ENCODE measurements at regions not wholly inside any gene's neighbourhood (a gene's known extent, or its start where the extent isn't known, plus 50 kb on each side); places are given as distances from the start of the nearest gene placed in this dataset.
"Not testable (repeated sequence)": the region's sequence is repeated elsewhere in the genome, so short reads cannot be mapped to it uniquely, and the experiment has no call there.

- no peaks in the 10 kb centered on the region for H3K36me3 Mint-ChIP-seq
- H3K4me3 Mint-ChIP-seq: no peak overlapping the region
- DNase-seq: no peak
- H3K9me3 Mint-ChIP-seq: no peaks in the 10 kb centered on the region
- no peaks in the 10 kb centered on the region for H3K4me1 Mint-ChIP-seq
- H3K27me3 Mint-ChIP-seq: no peaks in the 10 kb centered on the region
- no peak overlapping the region for H3K27ac Mint-ChIP-seq
Measured at GRCh38 chr7:41446606-41447449, 256.1 kb downstream of the INHBA start.

GRCh38 chr7:41445946-41446345 is 256.9 kb downstream of the INHBA start:
- Mint-ChIP-seq H3K27me3 (no peaks in the 10 kb centered on the region), H3K9me3 (no peaks in the 10 kb centered on the region), H3K4me1 (no peaks in the 10 kb centered on the region), H3K27ac (no peak overlapping the region), H3K4me3 (no peak overlapping the region), H3K36me3 (no peaks in the 10 kb centered on the region)
- DNase-seq: no peak

GRCh38 chr7:41445432-41445831 is 257.5 kb downstream of the INHBA start:
- Mint-ChIP-seq H3K4me3 (no peak overlapping the region), H3K27me3 (no peaks in the 10 kb centered on the region), H3K36me3 (no peaks in the 10 kb centered on the region), H3K27ac (no peak overlapping the region), H3K4me1 (no peaks in the 10 kb centered on the region), H3K9me3 (no peaks in the 10 kb centered on the region)
- no peak for DNase-seq

GRCh38 chr7:41439515-41439879 is 263.4 kb downstream of the INHBA start:
- H3K4me1 Mint-ChIP-seq: no peaks in the 10 kb centered on the region
- H3K36me3 Mint-ChIP-seq: no peaks in the 10 kb centered on the region
- H3K4me3 Mint-ChIP-seq: no peak overlapping the region
- H3K27me3 Mint-ChIP-seq: no peaks in the 10 kb centered on the region
- peaks cover 5% of the 10 kb centered on the region for H3K9me3 Mint-ChIP-seq
- no peak overlapping the region for H3K27ac Mint-ChIP-seq
- DNase-seq: no peak

GRCh38 chr7:41438705-41439514 is 264.0 kb downstream of the INHBA start:
- H3K36me3 Mint-ChIP-seq: no peaks in the 10 kb centered on the region
- no peak for DNase-seq
- no peak overlapping the region for H3K27ac Mint-ChIP-seq
- H3K4me3 Mint-ChIP-seq: no peak overlapping the region
- H3K4me1 Mint-ChIP-seq: no peaks in the 10 kb centered on the region
- peaks cover 8% of the 10 kb centered on the region for H3K9me3 Mint-ChIP-seq
- H3K27me3 Mint-ChIP-seq: no peaks in the 10 kb centered on the region

- Mint-ChIP-seq H3K4me1 (no peaks in the 10 kb centered on the region), H3K9me3 (peaks cover 8% of the 10 kb centered on the region), H3K36me3 (no peaks in the 10 kb centered on the region), H3K27ac (no peak overlapping the region), H3K27me3 (no peaks in the 10 kb centered on the region), H3K4me3 (no peak overlapping the region)
- no peak for DNase-seq
Measured at GRCh38 chr7:41437257-41438196, 265.4 kb downstream of the INHBA start.

GRCh38 chr7:41436139-41436538 is 266.8 kb downstream of the INHBA start:
- no peak for DNase-seq
- H3K27ac Mint-ChIP-seq: no peak overlapping the region
- H3K36me3 Mint-ChIP-seq: no peaks in the 10 kb centered on the region
- no peaks in the 10 kb centered on the region for H3K4me1 Mint-ChIP-seq
- H3K4me3 Mint-ChIP-seq: no peak overlapping the region
- no peaks in the 10 kb centered on the region for H3K27me3 Mint-ChIP-seq
- H3K9me3 Mint-ChIP-seq: peaks cover 8% of the 10 kb centered on the region

- not testable (repeated sequence) for H3K36me3 Mint-ChIP-seq, H3K4me3 Mint-ChIP-seq, H3K27me3 Mint-ChIP-seq, H3K4me1 Mint-ChIP-seq, H3K27ac Mint-ChIP-seq, DNase-seq
- H3K9me3 Mint-ChIP-seq: peaks cover 13% of the 10 kb centered on the region
Measured at GRCh38 chr7:41435020-41435419, 267.9 kb downstream of the INHBA start.

GRCh38 chr7:41431671-41432070 is 271.2 kb downstream of the INHBA start:
- Mint-ChIP-seq H3K4me3 (no peak overlapping the region), H3K36me3 (no peaks in the 10 kb centered on the region), H3K9me3 (peaks cover 13% of the 10 kb centered on the region), H3K27me3 (no peaks in the 10 kb centered on the region), H3K4me1 (no peaks in the 10 kb centered on the region), H3K27ac (no peak overlapping the region)
- DNase-seq: no peak

- peaks cover 4% of the 10 kb centered on the region for H3K9me3 Mint-ChIP-seq
- H3K4me1 Mint-ChIP-seq: no peaks in the 10 kb centered on the region
- no peak overlapping the region for H3K4me3 Mint-ChIP-seq
- no peak overlapping the region for H3K27ac Mint-ChIP-seq
- no peak for DNase-seq
- no peaks in the 10 kb centered on the region for H3K36me3 Mint-ChIP-seq
- no peaks in the 10 kb centered on the region for H3K27me3 Mint-ChIP-seq
Measured at GRCh38 chr7:41428381-41428780, 274.5 kb downstream of the INHBA start.

GRCh38 chr7:41425926-41426325 is 277.0 kb downstream of the INHBA start:
- H3K4me3 Mint-ChIP-seq: no peak overlapping the region
- no peak overlapping the region for H3K27ac Mint-ChIP-seq
- H3K9me3 Mint-ChIP-seq: peaks cover 4% of the 10 kb centered on the region

GRCh38 chr7:41421056-41421455 is 281.8 kb downstream of the INHBA start:
- Mint-ChIP-seq H3K9me3 (no peaks in the 10 kb centered on the region), H3K27ac (no peak overlapping the region), H3K4me1 (no peaks in the 10 kb centered on the region), H3K4me3 (no peak overlapping the region), H3K27me3 (no peaks in the 10 kb centered on the region), H3K36me3 (no peaks in the 10 kb centered on the region)
- DNase-seq: no peak

More at GRCh38 chr7:41425926-41426325, 277.0 kb downstream of the INHBA start:
- Mint-ChIP-seq H3K27me3 (no peaks in the 10 kb centered on the region), H3K36me3 (no peaks in the 10 kb centered on the region), H3K4me1 (no peaks in the 10 kb centered on the region)
- no peak for DNase-seq

- Mint-ChIP-seq H3K9me3 (no peaks in the 10 kb centered on the region), H3K36me3 (no peaks in the 10 kb centered on the region)
Measured at GRCh38 chr7:41420421-41420820, 282.5 kb downstream of the INHBA start.

GRCh38 chr7:41418337-41418736 is 284.6 kb downstream of the INHBA start:
- no peak overlapping the region for H3K27ac Mint-ChIP-seq
- no peaks in the 10 kb centered on the region for H3K27me3 Mint-ChIP-seq
- DNase-seq: no peak
- no peaks in the 10 kb centered on the region for H3K9me3 Mint-ChIP-seq
- H3K4me3 Mint-ChIP-seq: no peak overlapping the region
- no peaks in the 10 kb centered on the region for H3K36me3 Mint-ChIP-seq
- no peaks in the 10 kb centered on the region for H3K4me1 Mint-ChIP-seq

More at GRCh38 chr7:41420421-41420820, 282.5 kb downstream of the INHBA start:
- H3K4me1 Mint-ChIP-seq: no peaks in the 10 kb centered on the region
- no peak for DNase-seq
- H3K4me3 Mint-ChIP-seq: no peak overlapping the region
- H3K27ac Mint-ChIP-seq: no peak overlapping the region
- H3K27me3 Mint-ChIP-seq: no peaks in the 10 kb centered on the region

- no peaks in the 10 kb centered on the region for H3K36me3 Mint-ChIP-seq
- no peak overlapping the region for H3K27ac Mint-ChIP-seq
- no peaks in the 10 kb centered on the region for H3K27me3 Mint-ChIP-seq
- no peak overlapping the region for H3K4me3 Mint-ChIP-seq
- no peak for DNase-seq
- H3K9me3 Mint-ChIP-seq: no peaks in the 10 kb centered on the region
- no peaks in the 10 kb centered on the region for H3K4me1 Mint-ChIP-seq
Measured at GRCh38 chr7:41416208-41416595, 286.7 kb downstream of the INHBA start.

Data from activated naive CD8-positive, alpha-beta T cell treated with anti-CD3 and anti-CD28 coated beads for 36 hours (primary cell).